Right renal cortex interstitium (tissue), 3 donors: ENCODE measurements at regions not wholly inside any gene's neighbourhood (a gene's known extent, or its start where the extent isn't known, plus 50 kb on each side); places are given as distances from the start of the nearest gene placed in this dataset.

ENCODE experiments used
- DNase-seq, 3 donors: peaks; one replicate each; pipeline ENCODE4 v3.0.0-alpha.2; 2013; ENCODE audit warnings: low read depth in 3 of 3, low spot score in 2 of 3

DNA sequence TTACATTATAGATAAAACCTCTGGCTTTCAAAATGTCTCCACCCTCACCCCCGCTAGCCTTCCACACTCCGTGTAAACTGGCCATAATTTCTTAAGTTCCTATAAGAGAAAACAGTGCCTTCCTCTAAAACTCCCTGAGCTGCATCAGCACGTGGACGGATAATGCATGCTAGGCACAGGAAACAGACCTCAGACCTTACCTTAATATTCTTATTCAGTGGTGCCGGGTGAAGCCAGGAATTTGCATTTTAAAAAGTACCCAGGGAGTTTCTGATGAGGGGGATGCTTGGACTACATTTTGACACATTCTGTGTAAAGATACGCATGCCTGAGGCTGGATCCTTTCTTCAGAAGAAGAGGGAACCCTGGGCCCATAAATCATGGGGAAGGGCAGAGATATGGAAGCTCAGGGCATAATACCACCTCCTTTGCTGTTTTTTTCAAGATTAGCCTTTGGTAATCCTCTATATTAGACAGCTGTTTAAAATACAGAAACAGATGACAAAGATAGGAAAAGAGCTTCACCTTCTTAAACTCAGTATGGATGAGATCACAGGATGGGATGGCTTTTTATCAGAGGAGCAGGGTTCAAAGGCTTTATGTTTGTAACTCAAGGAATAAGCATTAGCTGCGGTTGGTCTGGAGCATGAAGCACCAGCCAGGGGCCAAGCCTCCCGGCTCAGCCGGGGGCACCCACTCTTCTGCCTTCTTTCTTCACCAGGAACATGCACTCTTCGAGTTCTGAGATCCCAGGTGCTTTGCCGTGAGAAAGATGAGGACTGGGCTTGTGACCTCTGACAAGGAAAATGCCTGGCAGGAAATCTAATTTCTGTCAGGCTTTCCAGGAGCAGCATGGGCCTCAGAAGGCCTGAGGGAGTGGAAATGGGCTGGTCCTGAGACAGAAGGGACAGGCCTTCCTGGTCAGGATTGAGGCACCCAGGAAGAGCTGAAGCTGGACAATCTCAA is 218.1 kb upstream of the SOX4 start:
- no peak for DNase-seq

DNA sequence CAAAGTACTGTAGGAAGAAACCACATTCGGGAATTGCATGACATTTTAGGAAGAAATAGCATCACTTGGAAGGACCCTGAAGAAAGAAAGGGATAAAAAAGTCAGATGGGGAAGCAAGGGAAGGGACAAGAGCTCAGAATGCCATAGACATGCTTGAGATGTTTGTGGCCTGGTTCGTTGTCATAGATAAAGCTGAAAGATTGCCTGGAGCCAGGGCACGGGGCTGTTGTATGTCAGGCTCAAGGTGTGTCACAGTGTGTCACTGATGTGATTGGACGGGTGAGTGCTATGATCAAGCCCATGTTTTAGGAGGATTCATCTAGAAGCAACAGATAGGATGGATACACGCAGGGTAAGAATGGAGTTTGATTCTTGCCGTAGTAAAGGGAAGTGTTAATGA is 216.2 kb upstream of the SOX4 start:
- no peak for DNase-seq

DNA sequence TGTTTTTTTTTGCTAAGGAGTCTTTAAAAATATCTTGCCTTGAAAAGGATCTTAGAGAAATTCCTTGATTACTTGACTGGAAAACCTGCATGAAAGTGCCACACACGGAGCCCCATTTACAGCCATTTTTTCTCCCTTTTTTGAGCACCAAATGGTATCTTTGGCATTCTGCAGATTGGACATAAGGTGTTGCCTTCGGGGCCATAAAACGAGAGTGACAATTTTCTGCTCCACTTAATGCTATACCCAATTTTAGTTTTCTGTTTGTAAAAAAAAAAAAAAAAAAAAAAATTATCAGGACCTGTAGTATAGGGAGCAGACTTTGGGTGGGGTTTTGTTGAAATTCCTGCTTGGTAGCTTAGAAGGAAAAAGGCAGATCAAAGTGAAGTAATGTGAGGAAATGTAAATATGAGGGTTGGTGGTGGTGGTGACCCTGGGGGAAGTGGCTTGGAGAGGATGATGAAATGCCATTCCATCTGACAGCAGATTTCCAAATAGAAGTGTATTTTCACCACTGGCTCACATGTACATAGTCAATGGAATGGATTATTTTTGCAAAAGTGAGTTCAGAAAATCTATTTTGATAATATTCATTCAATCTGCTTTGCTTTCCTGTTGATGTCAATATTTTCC is 212.1 kb upstream of the SOX4 start:
- no peak for DNase-seq

DNA sequence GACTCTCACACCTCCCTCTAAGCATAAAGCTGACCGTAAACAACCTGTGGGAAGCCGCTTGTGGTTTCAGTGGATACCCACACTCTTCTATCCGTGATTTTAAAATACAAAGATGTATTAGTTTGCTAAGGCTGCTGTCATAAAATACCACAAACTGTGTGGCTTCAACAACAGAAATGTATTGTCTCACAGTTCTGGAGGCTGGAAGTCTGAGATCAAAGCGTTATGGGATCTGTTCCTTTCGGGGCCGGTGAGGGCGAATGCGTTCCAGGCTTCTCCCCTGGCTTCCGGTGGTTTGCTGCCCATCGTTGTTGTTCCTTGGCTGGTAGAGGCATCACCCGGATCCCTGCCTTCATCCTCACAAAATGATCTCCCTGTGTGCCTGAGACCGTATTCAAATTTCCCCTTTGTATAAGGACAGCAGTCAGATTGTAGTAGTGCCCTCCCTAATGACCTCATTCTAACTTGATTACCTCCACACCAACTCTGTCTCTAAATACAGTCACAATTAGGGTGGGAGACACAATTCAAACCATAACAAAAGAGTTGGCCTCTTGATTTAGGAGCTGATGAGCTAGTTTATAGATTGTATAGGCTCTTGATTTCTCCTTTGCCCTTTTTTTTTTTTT is 210.6 kb upstream of the SOX4 start:
- no peak for DNase-seq

DNA sequence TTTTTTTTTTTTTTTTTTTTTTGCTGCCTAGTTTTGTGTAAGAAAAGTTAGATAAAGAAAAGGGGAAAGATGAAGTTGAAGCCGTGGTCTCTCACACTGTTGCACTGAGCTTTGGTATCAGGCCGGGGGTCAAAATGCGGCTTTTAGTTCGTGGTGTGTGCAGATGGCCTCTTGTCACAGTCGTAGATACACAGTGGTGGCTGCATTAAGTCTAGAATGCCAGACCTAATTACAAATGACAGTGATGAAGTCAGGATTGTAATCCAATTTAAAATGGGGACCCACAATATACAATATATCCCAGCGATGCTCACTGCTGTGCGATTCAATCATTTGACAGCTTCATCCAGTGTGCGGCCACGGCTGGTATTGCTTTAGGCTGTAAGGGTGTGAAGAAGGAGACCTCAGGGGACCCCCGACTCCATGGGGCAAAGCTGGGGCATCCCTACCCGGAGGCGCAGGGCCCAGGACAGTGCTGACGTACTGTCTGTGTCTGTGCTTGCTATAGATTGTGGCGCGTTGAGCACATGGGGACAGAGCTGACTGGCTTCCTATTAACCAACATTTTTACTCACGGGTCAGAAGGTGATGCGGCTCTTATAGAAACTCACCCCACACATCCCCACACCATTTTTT is 210.0 kb upstream of the SOX4 start:
- DNase-seq: no peak

DNA sequence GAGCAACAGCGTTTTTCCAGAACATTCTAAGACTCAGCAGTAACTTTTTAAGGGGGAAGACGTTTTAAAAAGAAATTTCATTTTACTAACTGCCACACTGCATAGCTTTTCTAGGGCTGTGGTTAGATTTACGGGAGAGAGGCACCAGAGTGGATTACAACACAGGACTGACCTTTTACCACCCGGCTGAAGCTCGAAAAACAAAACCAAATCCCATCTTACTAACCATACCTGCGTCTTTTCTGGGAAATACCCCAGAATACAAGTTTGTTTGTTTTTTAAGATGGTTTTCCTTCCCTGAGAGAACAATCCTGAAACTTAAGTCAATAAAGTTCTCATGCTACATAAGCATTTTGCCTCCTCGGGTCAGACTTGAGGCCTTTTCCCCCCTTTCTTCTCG is 209.3 kb upstream of the SOX4 start:
- no peak for DNase-seq

DNA sequence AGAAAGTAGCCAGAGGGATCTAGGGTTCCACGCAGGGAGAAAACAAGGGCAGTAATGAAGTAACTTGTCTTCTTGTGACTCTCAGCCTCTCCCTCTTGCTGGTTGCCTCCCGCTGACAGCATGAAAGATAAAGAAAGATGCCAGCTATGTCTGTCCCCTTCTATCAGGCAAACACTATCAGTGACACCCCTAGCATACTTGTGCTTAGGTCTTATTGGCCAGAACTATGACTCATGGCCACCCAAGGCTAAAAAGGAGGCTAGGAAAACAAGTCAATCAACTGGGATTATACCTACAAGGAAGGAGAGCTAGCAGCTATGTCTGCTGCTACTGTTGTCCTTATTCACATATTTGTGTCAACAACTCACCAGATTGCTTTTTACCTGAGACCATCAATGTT is 206.8 kb upstream of the SOX4 start:
- no peak for DNase-seq

DNA sequence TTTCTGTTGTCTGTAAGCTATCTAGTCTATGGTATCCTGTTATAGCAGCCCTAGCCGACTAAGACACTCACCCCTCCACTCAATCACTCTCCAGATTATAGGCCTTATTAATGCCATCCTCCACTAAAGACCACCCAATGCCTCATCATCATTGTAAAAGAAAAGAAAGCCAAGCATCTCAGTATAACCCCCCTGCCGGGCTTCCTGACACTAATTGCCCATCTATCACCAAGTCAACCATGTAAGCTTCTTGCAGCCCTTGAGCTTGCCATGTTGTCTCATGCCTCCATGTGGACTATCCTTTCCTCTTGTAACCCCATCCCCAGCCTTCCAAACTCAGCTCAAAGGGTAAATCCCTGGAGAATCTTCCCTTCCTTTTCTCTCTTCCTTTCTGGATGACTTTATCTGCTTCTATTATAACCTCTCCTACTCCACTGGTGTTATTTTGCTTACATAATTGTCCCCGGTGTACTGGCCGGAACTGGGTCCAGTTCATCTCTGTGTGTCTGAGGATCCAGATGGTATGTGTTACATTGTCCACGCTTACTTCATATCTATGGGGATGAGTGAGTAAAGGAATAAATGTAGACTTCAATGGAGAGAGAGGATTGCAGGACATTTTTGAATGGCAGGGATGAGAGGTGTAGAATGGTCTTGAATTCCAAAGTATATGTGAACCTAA is 202.9 kb upstream of the SOX4 start:
- no peak for DNase-seq

DNA sequence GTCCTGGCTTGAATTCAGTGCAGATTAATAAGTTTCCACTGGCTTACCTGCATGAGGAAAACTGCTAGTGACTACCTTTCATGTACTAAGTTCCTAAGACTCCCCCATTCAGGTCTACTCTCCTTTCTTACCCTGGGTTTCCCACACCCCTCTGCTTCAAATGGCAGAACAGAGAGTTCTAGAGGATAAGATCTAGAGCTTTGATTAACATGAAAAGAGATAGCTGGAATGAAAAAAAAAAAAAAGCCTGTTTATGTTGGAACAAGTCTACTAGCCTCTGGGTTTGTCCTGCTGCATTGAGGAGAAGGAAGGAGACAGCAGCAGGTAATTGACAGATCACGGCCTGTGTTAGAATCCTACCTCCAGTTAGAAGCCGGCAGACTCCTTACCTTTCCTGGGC is 201.4 kb upstream of the SOX4 start:
- DNase-seq: no peak

DNA sequence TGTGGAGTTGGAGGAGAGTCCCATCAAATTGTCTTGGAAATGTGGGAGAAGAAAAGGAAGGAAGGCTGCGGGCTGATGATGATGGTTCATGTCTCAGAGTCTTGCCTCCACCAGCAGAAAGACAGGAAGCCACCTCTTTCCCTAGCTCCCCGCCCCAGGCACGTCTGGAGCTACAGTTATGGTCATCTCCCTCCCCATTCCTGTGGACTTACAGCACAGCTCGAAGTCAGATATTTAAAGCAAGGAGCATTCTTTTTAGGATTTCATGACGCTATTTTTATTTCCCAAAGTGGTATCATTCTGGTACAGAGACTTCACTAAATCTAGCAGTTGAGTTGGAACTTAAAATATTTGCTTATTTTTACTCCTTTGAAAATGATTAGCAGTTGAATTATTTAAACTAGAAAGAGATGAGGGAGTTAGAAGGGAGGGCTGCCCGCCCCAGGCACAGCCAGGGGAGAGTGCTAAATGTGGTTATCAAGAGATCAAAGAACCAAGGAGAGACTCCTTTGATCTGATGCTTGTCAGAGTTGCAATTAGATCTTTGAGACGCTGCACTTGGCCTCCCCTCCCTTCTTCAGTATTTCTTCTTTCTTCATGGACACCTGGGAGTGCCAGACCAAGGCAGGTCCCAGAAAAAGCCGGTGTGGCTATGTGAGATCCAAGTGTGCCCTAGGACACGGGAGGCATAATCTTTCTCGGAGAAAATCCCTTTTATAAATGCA is 199.9 kb upstream of the SOX4 start:
- no peak for DNase-seq

DNA sequence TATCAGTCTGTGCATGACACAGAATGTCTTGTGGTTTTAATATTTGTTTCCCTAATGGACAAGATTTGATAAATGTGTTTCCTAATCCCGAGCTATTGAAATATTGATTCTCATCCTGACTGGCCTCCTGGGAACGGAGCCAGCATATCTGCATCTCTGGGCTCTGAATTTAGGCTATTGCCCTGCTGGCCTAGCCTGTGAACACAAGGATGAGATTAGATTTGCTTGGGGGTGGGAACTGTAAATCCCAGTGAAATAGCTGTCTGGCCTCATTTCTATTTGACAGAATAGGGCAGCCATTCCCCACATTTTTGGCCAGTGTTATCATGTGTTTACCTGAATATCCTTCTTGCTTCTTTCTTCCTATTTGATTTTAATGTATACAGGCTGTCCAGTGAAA is 198.4 kb upstream of the SOX4 start:
- no peak for DNase-seq

DNA sequence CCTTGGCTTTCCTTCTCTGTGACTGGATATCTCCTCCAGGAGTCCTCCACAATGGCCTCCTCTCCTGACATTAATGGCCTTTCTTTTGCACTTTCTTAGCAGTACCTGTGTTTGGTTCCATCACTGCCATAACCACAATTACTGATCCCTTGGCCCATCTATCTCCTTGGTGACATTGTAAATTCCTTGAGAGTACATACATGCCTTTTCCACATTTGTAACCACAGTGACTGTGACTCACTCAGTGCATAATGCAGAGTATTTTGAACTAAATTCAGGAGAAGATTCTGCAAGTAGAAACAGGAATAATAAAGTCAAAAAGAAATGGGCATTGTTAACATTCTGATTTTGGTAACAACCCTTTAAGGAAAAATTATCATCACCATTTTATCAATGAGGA is 197.2 kb upstream of the SOX4 start:
- no peak for DNase-seq

DNA sequence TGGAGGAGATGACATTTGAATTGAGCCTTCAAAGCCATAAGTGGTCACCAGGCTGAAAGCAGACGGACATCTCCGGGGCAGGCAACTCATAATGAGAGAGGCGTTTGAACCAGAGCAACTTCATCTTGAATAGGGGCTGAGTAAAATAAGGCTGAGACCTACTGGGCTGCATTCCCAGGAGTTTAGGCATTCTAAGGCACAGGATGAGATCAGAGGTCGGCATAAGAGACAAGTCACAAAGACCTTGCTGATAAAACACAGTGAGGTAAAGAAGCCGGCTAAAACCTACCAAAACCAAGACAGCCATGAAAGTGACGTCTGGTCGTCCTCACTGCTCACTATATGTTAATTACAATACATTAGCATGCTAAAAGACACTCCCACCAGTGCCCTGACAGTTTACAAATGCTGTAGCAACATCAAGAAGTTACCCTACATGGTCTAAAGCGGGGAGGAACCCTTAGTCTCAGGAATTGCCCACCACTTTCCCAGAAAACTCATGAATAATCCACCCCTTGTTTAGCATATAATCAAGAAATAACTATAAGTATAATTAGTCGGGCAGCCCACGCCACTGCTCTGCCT is 194.7 kb upstream of the SOX4 start:
- DNase-seq: no peak

DNA sequence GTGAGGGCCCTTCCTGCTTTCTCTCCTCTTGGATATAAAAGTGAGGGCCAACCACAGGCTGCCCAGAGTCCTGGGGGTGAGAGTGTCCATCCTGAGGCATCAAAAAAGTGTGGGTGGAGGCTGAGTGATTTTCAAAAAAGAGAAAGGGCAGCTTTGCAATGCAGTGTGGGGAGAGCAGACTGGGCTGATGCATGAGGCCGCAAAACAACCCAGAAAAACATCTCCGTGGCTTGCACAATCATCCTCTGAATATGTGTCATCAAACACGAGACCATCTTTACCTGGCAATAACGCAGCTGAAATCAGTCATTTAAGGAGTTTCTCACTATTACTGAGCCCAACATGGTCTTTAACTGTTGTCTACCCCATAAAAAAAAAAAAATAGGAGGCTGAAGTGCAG is 191.2 kb upstream of the SOX4 start:
- DNase-seq: no peak

DNA sequence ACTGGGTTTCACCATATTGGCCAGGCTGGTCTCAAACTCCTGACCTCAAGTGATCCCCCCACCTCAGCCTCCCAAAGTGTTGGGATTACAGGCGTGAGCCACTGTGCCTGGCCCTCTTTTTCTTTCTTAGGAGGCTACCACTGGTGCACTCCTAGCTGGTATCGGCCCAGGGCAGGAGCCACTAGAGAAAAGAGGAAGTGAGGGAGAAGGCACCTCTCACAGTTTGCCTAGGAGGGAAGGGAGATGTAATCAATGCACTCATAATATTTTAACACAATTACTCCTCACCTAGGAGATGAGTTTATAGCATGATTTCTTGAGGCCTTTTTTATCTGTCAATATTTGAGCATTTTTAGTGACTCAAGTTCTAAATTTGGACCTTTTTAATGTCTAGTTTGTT is 189.0 kb upstream of the SOX4 start:
- DNase-seq: no peak

DNA sequence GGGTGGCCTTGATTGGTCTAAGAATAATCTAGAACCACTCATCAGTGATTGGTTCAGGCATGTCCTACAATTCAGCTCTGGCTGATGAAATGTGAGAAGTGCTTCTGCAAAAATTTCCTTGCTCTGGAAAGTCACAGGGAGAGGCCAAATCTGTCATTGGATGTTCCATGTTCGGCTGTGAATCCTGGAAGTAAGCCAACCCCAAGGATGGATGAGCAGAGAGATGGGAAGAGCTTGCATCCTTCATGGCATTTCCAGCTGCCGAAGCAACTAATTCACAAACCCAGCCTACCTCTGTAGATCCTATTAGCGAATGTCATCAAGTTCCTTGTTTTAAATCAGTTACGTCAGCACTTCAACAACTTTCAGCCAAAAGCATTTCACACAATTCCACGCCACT is 187.2 kb upstream of the SOX4 start:
- DNase-seq: no peak

DNA sequence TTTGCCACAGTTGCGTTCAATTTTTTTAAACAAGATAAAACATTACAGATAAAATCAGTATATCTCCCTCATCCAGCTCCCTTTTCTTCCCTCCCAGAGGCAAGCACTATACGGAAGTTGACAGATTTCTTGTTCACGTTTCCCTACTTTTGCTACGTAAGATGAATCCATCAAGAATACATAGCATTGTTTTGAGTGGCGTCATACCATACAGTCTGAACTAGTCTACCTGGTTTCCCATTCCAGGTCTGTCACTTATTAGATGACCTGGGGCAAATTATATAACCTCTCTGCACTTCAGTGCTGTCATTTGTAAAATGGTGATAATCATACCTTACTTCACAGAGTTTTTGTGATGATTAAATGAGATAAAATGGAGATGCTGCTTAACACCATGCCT is 184.3 kb upstream of the SOX4 start:
- DNase-seq: no peak

DNA sequence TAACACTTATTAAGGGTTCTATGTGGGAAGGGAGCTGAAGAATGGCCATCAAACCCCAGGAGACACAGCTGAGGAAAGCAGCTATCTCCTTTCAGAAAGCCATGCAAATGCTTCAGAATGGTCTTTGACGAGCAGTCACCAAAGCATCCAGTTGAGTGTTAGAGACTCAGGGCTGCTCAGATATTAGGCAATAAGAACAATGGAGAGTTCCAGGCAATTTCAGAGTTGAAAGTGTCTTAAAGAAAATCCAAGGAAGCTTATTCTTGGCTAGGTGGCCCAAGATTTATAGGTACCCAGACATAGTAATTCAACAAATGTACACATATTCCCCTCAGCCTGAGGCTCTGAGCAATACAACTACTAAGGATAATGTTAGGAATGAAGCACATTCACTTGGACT is 180.1 kb upstream of the SOX4 start:
- no peak for DNase-seq

DNA sequence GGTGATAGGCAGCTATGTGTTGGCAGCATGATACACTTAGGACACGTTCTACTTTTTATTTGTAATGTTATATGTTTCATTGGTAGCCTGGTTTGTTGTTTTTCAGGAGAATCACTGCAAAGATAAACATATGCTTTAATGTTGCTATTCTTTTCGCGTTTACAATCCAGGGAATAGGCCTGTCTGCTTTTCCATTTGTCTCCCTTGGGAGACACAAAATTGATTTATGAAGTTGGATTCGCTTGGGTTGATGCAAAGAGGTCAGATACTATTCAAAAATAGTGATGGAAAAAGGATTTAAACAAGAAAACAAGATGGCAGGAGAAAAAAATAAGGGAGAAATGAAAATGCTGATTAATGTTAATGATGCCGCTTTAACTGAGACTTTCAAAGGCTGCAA is 179.5 kb upstream of the SOX4 start:
- DNase-seq: no peak
